ENCODE measurements at regions not wholly inside any gene's neighbourhood (a gene's known extent, or its start where the extent isn't known, plus 50 kb on each side); places are given as distances from the start of the nearest gene placed in this dataset.

DNA sequence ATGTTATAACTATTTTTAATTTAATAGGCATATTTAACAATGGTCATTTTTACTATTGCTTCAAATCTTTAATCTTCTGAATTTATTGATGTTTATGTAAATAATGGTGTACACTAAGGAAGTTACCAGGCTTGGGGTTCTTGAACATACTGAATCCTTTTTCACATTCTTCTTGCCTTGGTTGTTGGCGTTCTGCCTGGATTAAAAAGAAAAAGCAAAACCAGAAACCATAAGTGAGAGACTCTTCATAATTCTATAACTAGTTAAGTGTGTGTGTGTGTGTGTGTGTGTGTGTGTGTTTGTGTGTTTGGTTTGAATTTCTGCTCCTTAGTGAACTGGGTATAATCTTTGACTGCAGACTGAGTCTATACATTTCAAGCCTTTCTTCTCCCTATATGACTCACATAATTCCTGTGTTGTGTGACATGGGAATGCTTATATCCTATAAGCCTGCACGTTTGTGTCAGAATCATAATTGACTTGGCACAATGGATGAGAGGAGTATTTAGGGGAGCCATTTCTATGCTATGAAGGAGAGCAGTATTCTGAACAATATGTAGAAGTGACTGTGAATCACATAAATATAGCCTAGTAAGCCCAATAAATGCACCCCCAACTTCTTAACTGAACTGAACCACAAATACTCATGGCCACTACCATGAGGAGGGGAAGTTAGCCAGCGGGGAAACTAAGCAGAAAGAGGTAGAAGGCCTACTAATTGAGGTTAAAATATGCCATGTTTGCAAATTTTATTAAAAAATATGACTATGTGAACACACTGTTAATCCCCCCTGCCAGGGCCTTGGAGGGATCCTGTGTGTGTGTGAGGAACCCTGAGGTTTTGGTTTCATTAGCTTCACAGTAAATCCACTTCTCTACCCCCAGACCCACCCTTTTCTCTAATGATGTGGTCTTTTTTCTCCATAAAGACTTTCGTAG, 425.5 kb downstream of the BCKDHB start:
- H3K9ac ChIP-seq (ENCODE audit: low read length): no peak overlapping the region
- TF ChIP-seq EZH2phosphoT487 (IDR thresholded peaks at IDR 0.05; ENCODE audit: low read depth): no peak
- TF ChIP-seq, protein P1, sequence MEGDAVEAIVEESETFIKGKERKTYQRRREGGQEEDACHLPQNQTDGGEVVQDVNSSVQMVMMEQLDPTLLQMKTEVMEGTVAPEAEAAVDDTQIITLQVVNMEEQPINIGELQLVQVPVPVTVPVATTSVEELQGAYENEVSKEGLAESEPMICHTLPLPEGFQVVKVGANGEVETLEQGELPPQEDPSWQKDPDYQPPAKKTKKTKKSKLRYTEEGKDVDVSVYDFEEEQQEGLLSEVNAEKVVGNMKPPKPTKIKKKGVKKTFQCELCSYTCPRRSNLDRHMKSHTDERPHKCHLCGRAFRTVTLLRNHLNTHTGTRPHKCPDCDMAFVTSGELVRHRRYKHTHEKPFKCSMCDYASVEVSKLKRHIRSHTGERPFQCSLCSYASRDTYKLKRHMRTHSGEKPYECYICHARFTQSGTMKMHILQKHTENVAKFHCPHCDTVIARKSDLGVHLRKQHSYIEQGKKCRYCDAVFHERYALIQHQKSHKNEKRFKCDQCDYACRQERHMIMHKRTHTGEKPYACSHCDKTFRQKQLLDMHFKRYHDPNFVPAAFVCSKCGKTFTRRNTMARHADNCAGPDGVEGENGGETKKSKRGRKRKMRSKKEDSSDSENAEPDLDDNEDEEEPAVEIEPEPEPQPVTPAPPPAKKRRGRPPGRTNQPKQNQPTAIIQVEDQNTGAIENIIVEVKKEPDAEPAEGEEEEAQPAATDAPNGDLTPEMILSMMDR (IDR thresholded peaks at IDR 0.05; ENCODE audit: low read depth, low read length): no peak
- H3K79me2 ChIP-seq (ENCODE audit: low read length): no peaks in the 10 kb centered on the region
- H2AFZ ChIP-seq (ENCODE audit: low read depth, low read length): no peak overlapping the region
- H3K27ac ChIP-seq (ENCODE audit: low read length): no peak overlapping the region
- H3K27me3 ChIP-seq (ENCODE audit: low read depth, low read length): no peaks in the 10 kb centered on the region
- peaks cover 3% of the 10 kb centered on the region for H3K36me3 ChIP-seq (replicated peaks; ENCODE audit: low read depth, low read length)
- H3K4me3 ChIP-seq (ENCODE audit: low read length): no peak overlapping the region
- H3K4me2 ChIP-seq (ENCODE audit: low read length): no peak overlapping the region
- H3K9me3 ChIP-seq (ENCODE audit: insufficient read depth, low read length): peaks cover 5% of the 10 kb centered on the region; the same call in 1 of the 2 replicates
- no peaks in the 10 kb centered on the region for H3K4me1 ChIP-seq (ENCODE audit: low read length)
- H4K20me1 ChIP-seq (ENCODE audit: insufficient read depth, low read length): no peaks in the 10 kb centered on the region

DNA sequence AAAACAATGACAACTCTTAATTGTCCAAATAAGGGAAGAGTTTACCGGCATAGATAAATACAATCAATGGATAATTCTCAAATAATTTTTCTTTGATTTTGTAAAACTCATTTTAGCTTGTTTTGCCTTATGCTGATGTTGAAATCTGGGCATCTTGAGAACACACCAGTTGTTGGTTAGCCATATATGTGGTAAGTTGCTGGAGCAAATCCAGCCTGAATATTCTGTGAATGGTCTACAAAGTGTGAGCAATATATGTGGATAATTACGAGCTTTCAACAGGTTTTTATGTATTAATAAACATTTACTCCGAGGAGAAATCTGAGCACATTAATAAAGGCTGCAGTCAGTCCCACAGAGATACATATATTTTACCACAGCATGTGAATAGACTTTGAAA, 423.6 kb downstream of the BCKDHB start:
- H2AFZ ChIP-seq (ENCODE audit: low read depth, low read length): no peak overlapping the region
- H3K9me3 ChIP-seq (ENCODE audit: insufficient read depth, low read length): no peaks in the 10 kb centered on the region
- no peak overlapping the region for H3K4me3 ChIP-seq (ENCODE audit: low read length)
- no peak overlapping the region for H3K27ac ChIP-seq (ENCODE audit: low read length)
- H3K4me2 ChIP-seq (ENCODE audit: low read length): no peak overlapping the region
- TF ChIP-seq, protein P1 (IDR thresholded peaks at IDR 0.05; ENCODE audit: low read depth, low read length): no peak
- TF ChIP-seq EZH2phosphoT487 (IDR thresholded peaks at IDR 0.05; ENCODE audit: low read depth): no peak
- no peaks in the 10 kb centered on the region for H3K4me1 ChIP-seq (ENCODE audit: low read length)
- no peaks in the 10 kb centered on the region for H4K20me1 ChIP-seq (ENCODE audit: insufficient read depth, low read length)
- peaks cover under 1% of the 10 kb centered on the region for H3K36me3 ChIP-seq (replicated peaks; ENCODE audit: low read depth, low read length)
- H3K27me3 ChIP-seq (ENCODE audit: low read depth, low read length): no peaks in the 10 kb centered on the region
- H3K79me2 ChIP-seq (ENCODE audit: low read length): no peaks in the 10 kb centered on the region
- H3K9ac ChIP-seq (ENCODE audit: low read length): no peak overlapping the region

DNA sequence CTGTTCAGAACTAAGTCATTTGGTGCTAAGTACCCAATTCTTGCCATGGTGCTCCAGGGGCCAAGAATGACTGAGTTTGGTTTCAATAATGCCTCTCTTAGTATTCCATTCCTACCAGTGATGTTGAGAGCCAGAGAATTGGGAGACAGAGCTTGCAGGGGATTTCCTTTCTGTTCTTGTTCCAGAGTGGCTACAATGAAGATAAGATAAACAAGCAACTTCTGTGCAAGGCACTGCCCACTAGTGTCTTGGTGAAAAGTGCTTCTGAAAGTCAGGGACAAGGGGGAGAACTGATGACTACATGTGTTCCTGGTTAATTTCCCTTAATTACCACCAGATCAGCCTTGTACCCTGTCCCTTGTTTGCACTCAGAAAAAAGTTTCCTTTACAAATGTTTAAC, 421.6 kb downstream of the BCKDHB start:
- no peak overlapping the region for H3K9ac ChIP-seq (ENCODE audit: low read length)
- no peak overlapping the region for H3K4me2 ChIP-seq (ENCODE audit: low read length)
- no peak overlapping the region for H2AFZ ChIP-seq (ENCODE audit: low read depth, low read length)

DNA sequence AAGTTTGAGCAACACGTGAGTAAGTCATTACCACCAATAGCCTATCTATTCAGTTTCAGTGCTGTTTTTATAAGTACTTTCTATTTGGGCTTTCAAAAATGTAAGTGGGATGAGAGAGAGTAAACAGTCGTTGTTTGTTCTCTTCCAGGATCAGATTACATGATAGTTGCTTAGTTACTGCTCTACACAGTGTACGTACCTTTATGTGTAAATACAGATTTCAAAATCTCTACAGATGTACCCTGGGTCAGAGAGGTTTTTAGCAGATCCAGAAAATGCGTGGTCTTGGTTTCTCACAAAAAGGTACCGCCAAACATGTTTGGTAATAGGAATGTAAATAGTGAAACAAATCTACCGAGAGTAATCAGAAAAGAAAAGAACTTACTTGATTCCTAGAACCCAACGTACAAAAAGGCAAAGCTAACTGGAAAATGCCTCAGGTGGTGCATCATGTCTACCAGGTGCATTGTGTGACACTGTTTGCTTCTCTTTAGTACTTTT, 421.1 kb downstream of the BCKDHB start:
- Histone ChIP-seq H3K4me1 (ENCODE audit: low read length) (no peaks in the 10 kb centered on the region), H4K20me1 (ENCODE audit: insufficient read depth, low read length) (no peaks in the 10 kb centered on the region), H3K4me2 (ENCODE audit: low read length) (no peak overlapping the region), H3K4me3 (ENCODE audit: low read length) (no peak overlapping the region), H3K36me3 (replicated peaks; ENCODE audit: low read depth, low read length) (no peaks in the 10 kb centered on the region), H2AFZ (ENCODE audit: low read depth, low read length) (no peak overlapping the region), H3K79me2 (ENCODE audit: low read length) (no peaks in the 10 kb centered on the region), H3K9ac (ENCODE audit: low read length) (no peak overlapping the region), H3K27me3 (ENCODE audit: low read depth, low read length) (no peaks in the 10 kb centered on the region), H3K9me3 (ENCODE audit: insufficient read depth, low read length) (no peaks in the 10 kb centered on the region), H3K27ac (ENCODE audit: low read length) (no peak overlapping the region)
- TF ChIP-seq EZH2phosphoT487 (IDR thresholded peaks at IDR 0.05; ENCODE audit: low read depth): no peak
- TF ChIP-seq, protein P1 (IDR thresholded peaks at IDR 0.05; ENCODE audit: low read depth, low read length): no peak

More for the DNA sequence above, 421.6 kb downstream of the BCKDHB start:
- no peaks in the 10 kb centered on the region for H3K9me3 ChIP-seq (ENCODE audit: insufficient read depth, low read length)
- no peaks in the 10 kb centered on the region for H3K79me2 ChIP-seq (ENCODE audit: low read length)
- no peaks in the 10 kb centered on the region for H3K36me3 ChIP-seq (replicated peaks; ENCODE audit: low read depth, low read length)
- no peak for TF ChIP-seq EZH2phosphoT487 (IDR thresholded peaks at IDR 0.05; ENCODE audit: low read depth)
- TF ChIP-seq, protein P1 (IDR thresholded peaks at IDR 0.05; ENCODE audit: low read depth, low read length): no peak
- H3K27ac ChIP-seq (ENCODE audit: low read length): no peak overlapping the region
- no peaks in the 10 kb centered on the region for H3K4me1 ChIP-seq (ENCODE audit: low read length)
- H3K27me3 ChIP-seq (ENCODE audit: low read depth, low read length): no peaks in the 10 kb centered on the region
- H3K4me3 ChIP-seq (ENCODE audit: low read length): no peak overlapping the region
- H4K20me1 ChIP-seq (ENCODE audit: insufficient read depth, low read length): no peaks in the 10 kb centered on the region
